IMR-90 (cell line): ENCODE measurements at regions not wholly inside any gene's neighbourhood (a gene's known extent, or its start where the extent isn't known, plus 50 kb on each side); places are given as distances from the start of the nearest gene placed in this dataset.

Experiments
- ATAC-seq: fragments of 200-7000 bp; cut with Tn5 transposase; 2 replicates; pipeline ENCODE4 v1.9.1; 2020; ENCODE audit warnings: low read depth, mild to moderate bottlenecking, moderate library complexity
- BruUV-seq: library from RNA; stranded (reverse); fragments of 400-500 nt; replicated peaks from 2 replicates; lab custom pipeline; 2021; lab: Mats Ljungman, UMichigan
- CTCF ChIA-PET: fragments of 300-600 bp; formaldehyde crosslinking; extraction: SDS; loops from one replicate; lab custom pipeline; 2021; ENCODE audit warnings: antibody characterized with exemption; lab: Yijun Ruan, JAX
- POLR2A ChIA-PET: fragments of 300-600 bp; sonication (Branson Sonifier 250); formaldehyde crosslinking; loops from one replicate; lab custom pipeline; 2022; ENCODE audit warnings: antibody characterized with exemption; ENCODE audit not compliant: unreplicated experiment; lab: Charles Lee
- DNase-seq: peaks from one replicate; pipeline ENCODE4 v3.0.0; 2013
- H2AFZ ChIP-seq: replicated peaks from 2 replicates; pipeline ENCODE3; 2013; ENCODE audit warnings: low read length, mild to moderate bottlenecking; ENCODE audit not compliant: poor library complexity
- H2AK5ac ChIP-seq: 2 replicates; pipeline ENCODE4 v1.6.1; 2013; ENCODE audit warnings: low read depth, low read length, inconsistent platforms
- H2AK9ac ChIP-seq: replicated peaks from 2 replicates; pipeline ENCODE3; 2013; ENCODE audit warnings: mild to moderate bottlenecking, low read depth, low read length, moderate library complexity; ENCODE audit not compliant: poor library complexity
- H2BK120ac ChIP-seq: 2 replicates; pipeline ENCODE4 v1.6.1; 2013; ENCODE audit warnings: low read depth, low read length, inconsistent platforms
- H2BK15ac ChIP-seq: 3 replicates; pipeline ENCODE4 v1.6.1; 2013; ENCODE audit warnings: low read depth, low read length, inconsistent platforms
- H2BK20ac ChIP-seq: 2 replicates; pipeline ENCODE4 v1.6.1; 2013; ENCODE audit warnings: low read depth, mild to moderate bottlenecking, inconsistent platforms, low read length, moderate library complexity
- H2BK5ac ChIP-seq: 2 replicates; pipeline ENCODE4 v1.6.1; 2013; ENCODE audit warnings: mild to moderate bottlenecking, low read depth, low read length, inconsistent platforms; ENCODE audit not compliant: poor library complexity, severe bottlenecking
- H3K14ac ChIP-seq: replicated peaks from 2 replicates; pipeline ENCODE4 v1.6.1; 2013; ENCODE audit warnings: low read depth, low read length, inconsistent platforms
- H3K18ac ChIP-seq: 2 replicates; pipeline ENCODE4 v1.6.1; 2013; ENCODE audit warnings: low read depth, low read length, control low read depth
- H3K23ac ChIP-seq: 2 replicates; pipeline ENCODE4 v1.6.1; 2013; ENCODE audit warnings: low read depth, low read length, inconsistent platforms
- H3K27ac ChIP-seq: 2 replicates; pipeline ENCODE4 v1.5.1; 2013; ENCODE audit warnings: mild to moderate bottlenecking, control low read depth, low read length; ENCODE audit not compliant: insufficient read depth
- H3K27me3 ChIP-seq: 2 replicates; pipeline ENCODE4 v1.6.1; 2013; ENCODE audit warnings: low read length; ENCODE audit not compliant: control insufficient read depth, insufficient read depth
- H3K36me3 ChIP-seq: 2 replicates; pipeline ENCODE4 v1.6.1; 2013; ENCODE audit warnings: low read length, mixed read lengths; ENCODE audit not compliant: control insufficient read depth, insufficient read depth
- H3K4ac ChIP-seq: 2 replicates; pipeline ENCODE4 v1.6.1; 2013; ENCODE audit warnings: low read depth, low read length, inconsistent platforms
- H3K4me1 ChIP-seq: 2 replicates; pipeline ENCODE4 v1.6.1; 2013; ENCODE audit warnings: low read length, mixed read lengths; ENCODE audit not compliant: control insufficient read depth, insufficient read depth
- H3K4me2 ChIP-seq: 2 replicates; pipeline ENCODE4 v1.6.1; 2013; ENCODE audit warnings: low read depth, mild to moderate bottlenecking, control low read depth, low read length, moderate library complexity
- H3K4me3 ChIP-seq: 2 replicates; pipeline ENCODE4 v1.5.1; 2013; ENCODE audit warnings: low read depth, mild to moderate bottlenecking, control low read depth, low read length, moderate library complexity; ENCODE audit not compliant: insufficient read depth
- H3K56ac ChIP-seq: 2 replicates; pipeline ENCODE4 v1.6.1; 2013; ENCODE audit warnings: low read length, inconsistent platforms; ENCODE audit not compliant: insufficient read depth; ENCODE audit errors: extremely low read depth
- H3K79me1 ChIP-seq, 2 experiments: 2 replicates each; pipeline ENCODE4 v1.6.1; 2013; ENCODE audit warnings: low read length in 2 of 2, inconsistent platforms in 1 of 2, low read depth in 1 of 2
- H3K9ac ChIP-seq: 2 replicates; pipeline ENCODE4 v1.6.1; 2013; ENCODE audit warnings: low read depth, low read length, control low read depth
- H3K9me1 ChIP-seq: 2 replicates; pipeline ENCODE4 v1.6.1; 2013; ENCODE audit warnings: low read length, inconsistent platforms; ENCODE audit not compliant: insufficient read depth
- H3K9me3 ChIP-seq: 2 replicates; pipeline ENCODE4 v1.6.1; 2013; ENCODE audit warnings: low read length; ENCODE audit not compliant: control insufficient read depth, insufficient read depth
- H4K20me1 ChIP-seq: 2 replicates; pipeline ENCODE4 v1.6.1; 2013; ENCODE audit warnings: low read length, inconsistent platforms; ENCODE audit not compliant: insufficient read depth
- H4K5ac ChIP-seq: 2 replicates; pipeline ENCODE4 v1.6.1; 2013; ENCODE audit warnings: mild to moderate bottlenecking, low read depth, low read length, control low read depth
- H4K8ac ChIP-seq, 2 experiments: 2 replicates each; pipeline ENCODE4 v1.6.1; 2013; ENCODE audit warnings: low read depth in 2 of 2, low read length in 2 of 2, control low read depth in 1 of 2, inconsistent platforms in 1 of 2
- H4K91ac ChIP-seq: 2 replicates; pipeline ENCODE4 v1.6.1; 2013; ENCODE audit warnings: low read depth, low read length, inconsistent platforms; ENCODE audit not compliant: insufficient read depth
- BHLHE40 ChIP-seq: fragments of 150-350 bp; IDR thresholded peaks from 2 replicates; pipeline ENCODE4 v1.6.1; 2016; ENCODE audit warnings: mild to moderate bottlenecking, low read depth, low read length
- CEBPB ChIP-seq: IDR thresholded peaks from 2 replicates; pipeline ENCODE4 v1.6.1; 2012; ENCODE audit warnings: low read depth, low read length, improper control_type of control experiment
- CHD1 ChIP-seq: IDR thresholded peaks from 2 replicates; pipeline ENCODE4 v1.6.1; 2012; ENCODE audit warnings: low read depth, low read length, improper control_type of control experiment
- FOS ChIP-seq: fragments of 150-350 bp; IDR thresholded peaks from 2 replicates; pipeline ENCODE4 v1.6.1; 2016; ENCODE audit warnings: low read depth, low read length
- MAZ ChIP-seq: IDR thresholded peaks from 2 replicates; pipeline ENCODE4 v1.6.1; 2012; ENCODE audit warnings: low read depth, mild to moderate bottlenecking, low read length, improper control_type of control experiment, moderate library complexity, borderline replicate concordance
- RAD21 ChIP-seq: IDR thresholded peaks from 2 replicates; pipeline ENCODE4 v1.6.1; 2012; ENCODE audit warnings: low read length, improper control_type of control experiment
- RCOR1 ChIP-seq: IDR thresholded peaks from 2 replicates; pipeline ENCODE4 v1.6.1; 2012; ENCODE audit warnings: mild to moderate bottlenecking, low read length, improper control_type of control experiment; ENCODE audit not compliant: insufficient replicate concordance
- RFX5 ChIP-seq: IDR thresholded peaks from 2 replicates; pipeline ENCODE4 v1.8.0; 2012; ENCODE audit warnings: low read depth, mild to moderate bottlenecking, low read length, moderate library complexity
- WGBS, 2 experiments: methylation state at CpG; one replicate each; pipeline versions ENCODE4 v1.1.5 to v1.1.7; 2013; ENCODE audit warnings: missing lambda C conversion rate in 2 of 2; ENCODE audit not compliant: insufficient read length in 1 of 2; ENCODE audit errors: extremely low coverage in 2 of 2; 5-methylcytosine and 5-hydroxymethylcytosine counted together
- dilution Hi-C: fragments of 300-500 bp; cut with HindIII; formaldehyde crosslinking; loops from one replicate; pipeline ENCODE4 v1.14.3; 2018; ENCODE audit warnings: low sequenced_read_pairs; ENCODE audit not compliant: unreplicated experiment
- in situ Hi-C: fragments of 300-500 bp; cut with MboI; formaldehyde crosslinking; loops from 3 replicates; pipeline ENCODE4 v1.14.3; 2019; ENCODE audit warnings: low sequenced_read_pairs, inconsistent platforms, mixed read lengths
- intact Hi-C: fragments of 100-400 bp; cut with micrococcal nuclease; formaldehyde crosslinking; loops from 2 replicates; pipeline ENCODE4 v1.10.0; 2022

DNA sequence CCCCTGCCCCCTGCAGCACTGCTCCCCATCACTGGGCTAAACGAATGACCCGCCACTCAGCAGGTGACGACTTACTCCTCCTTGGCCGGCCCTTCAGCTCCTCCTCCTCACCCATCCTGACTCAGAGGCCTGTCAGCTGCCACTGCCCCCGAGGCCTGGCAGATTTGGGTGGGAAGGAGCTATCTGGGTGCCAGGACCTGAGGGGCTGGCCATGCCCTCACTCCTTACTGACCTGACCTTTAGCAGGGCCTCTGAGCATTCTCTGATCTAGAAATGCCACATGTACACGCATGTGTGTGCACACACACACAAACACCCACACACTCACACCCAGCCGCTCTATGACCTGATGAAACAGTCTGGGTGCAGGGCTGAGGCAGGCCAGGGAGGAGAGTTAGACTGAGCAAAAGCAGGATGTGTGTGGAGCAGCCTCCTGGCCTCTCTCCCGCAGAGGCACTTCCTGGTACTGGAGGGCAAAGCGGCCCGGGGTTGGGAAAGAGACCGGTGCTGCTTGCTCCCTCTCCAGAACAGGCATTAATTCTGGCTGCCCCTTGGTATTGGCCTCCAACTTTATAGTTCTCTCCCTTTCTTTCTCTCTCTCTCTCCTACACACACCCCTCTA, 68.0 kb downstream of the ZFP36L2 start:
- Histone ChIP-seq H4K5ac (peak overlapping the region; percentile 41), H4K91ac (peak overlapping the region; percentile 96), H3K23ac (peak overlapping the region; percentile 69; the same call in 1 of the 2 replicates), H4K20me1 (no peaks in the 10 kb centered on the region), H3K9me1 (peaks cover 12% of the 10 kb centered on the region; the same call in 1 of the 2 replicates), H3K27ac (peak overlapping the region; percentile 64), H2AFZ (peak overlapping the region; percentile 91), H3K56ac (peak overlapping the region; percentile 33; the same call in 1 of the 2 replicates), H2BK15ac (peak overlapping the region; percentile 60; the same call in 2 of the 3 replicates), H3K36me3 (no peaks in the 10 kb centered on the region), H3K4me1 (peaks cover 18% of the 10 kb centered on the region), H3K18ac (peak overlapping the region; percentile 23), H3K27me3 (no peaks in the 10 kb centered on the region), H3K4ac (peak overlapping the region; percentile 92), H2BK20ac (peak overlapping the region; percentile 91), H3K4me2 (no peak overlapping the region), H3K9me3 (no peaks in the 10 kb centered on the region), H3K79me1 (no peaks in the 10 kb centered on the region), H3K4me3 (no peak overlapping the region), H3K14ac (peak overlapping the region; percentile 86), H4K8ac (peak overlapping the region; percentile 68 to 96; a peak in 3 of 4 replicates), H2BK5ac (peak overlapping the region; percentile 94), H3K9ac (peak overlapping the region; percentile 34), H2BK120ac (peak overlapping the region; percentile 88), H2AK9ac (peak overlapping the region; percentile 80), H2AK5ac (peak overlapping the region; percentile 82)
- intact Hi-C loops, result loop anchor here (2.0 kb wide), 1 partner anchor 62 kb away; no protein-coding TSS in a partner anchor
- peak; percentile 79 for ATAC-seq
- no TSS peak for BruUV-seq
- dilution Hi-C loops, result no loop called here
- TF ChIP-seq RFX5 (no peak), BHLHE40 (peak; percentile 3; the same call in 1 of the 2 replicates), CEBPB (peak; percentile 15; the same call in 1 of the 2 replicates), RAD21 (no peak; the same call in 1 of the 2 replicates), FOS (0 out of 2 replicates have a peak, but pooled peaks have one; percentile 5), MAZ (peak; percentile 13; the same call in 1 of the 2 replicates), CHD1 (no peak), RCOR1 (no peak)
- in situ Hi-C loops, result no loop called here
- ChIA-PET POLR2A (no interaction called here), CTCF (no interaction called here)
- DNase-seq, result peak; percentile 75
- WGBS, 2 experiments, result 23% methylated on average over 4 of the region's 11 CpGs; no CpG with 5 or more reads in 1 of the 2 experiments
